H1 (cell line): ENCODE measurements at regions not wholly inside any gene's neighbourhood (a gene's known extent, or its start where the extent isn't known, plus 50 kb on each side); places are given as distances from the start of the nearest gene placed in this dataset.

Experiments used
- CTCF ChIA-PET: fragments of 300-600 bp; sonication (Branson Sonifier 250); formaldehyde crosslinking; loops from one replicate; lab custom pipeline; 2021; ENCODE audit not compliant: partially characterized antibody; lab: Charles Lee
- POLR2A ChIA-PET: fragments of 300-600 bp; sonication (Branson Sonifier 250); formaldehyde crosslinking; loops from one replicate; lab custom pipeline; 2021; ENCODE audit warnings: inconsistent platforms; ENCODE audit not compliant: partially characterized antibody; lab: Charles Lee
- DNase-seq, 2 experiments: peaks; one replicate each; pipeline versions ENCODE4 v3.0.0 to v3.0.0-alpha.2; 2010 to 2022; ENCODE audit warnings: low spot score in 2 of 2, low read depth in 1 of 2, mixed read lengths in 1 of 2
- FAIRE-seq: peaks from 2 replicates; lab custom pipeline; 2011; peaks lifted over from hg19 to GRCh38; lab: Jason Lieb, UNC
- H2AFZ ChIP-seq: 2 replicates; pipeline ENCODE4 v1.8.1; 2012; ENCODE audit warnings: low read length, inconsistent platforms
- H2AK5ac ChIP-seq: 2 replicates; pipeline ENCODE4 v1.6.1; 2013; ENCODE audit warnings: low read depth, low read length
- H2BK120ac ChIP-seq: replicated peaks from 2 replicates; pipeline ENCODE3; 2013; ENCODE audit warnings: low read depth, low read length, inconsistent platforms
- H2BK12ac ChIP-seq: 2 replicates; pipeline ENCODE4 v1.6.1; 2013; ENCODE audit warnings: low read depth, low read length
- H2BK15ac ChIP-seq: 2 replicates; pipeline ENCODE4 v1.6.1; 2013; ENCODE audit warnings: low read length
- H2BK20ac ChIP-seq: 2 replicates; pipeline ENCODE4 v1.6.1; 2013; ENCODE audit warnings: low read length
- H2BK5ac ChIP-seq: 2 replicates; pipeline ENCODE4 v1.6.1; 2013; ENCODE audit warnings: low read depth, low read length
- H3K14ac ChIP-seq: 2 replicates; pipeline ENCODE4 v1.6.1; 2013; ENCODE audit warnings: inconsistent platforms; ENCODE audit not compliant: insufficient read length
- H3K18ac ChIP-seq: 2 replicates; pipeline ENCODE4 v1.6.1; 2013; ENCODE audit warnings: low read length; ENCODE audit errors: extremely low read depth
- H3K23ac ChIP-seq: 2 replicates; pipeline ENCODE4 v1.6.1; 2013; ENCODE audit warnings: inconsistent platforms; ENCODE audit not compliant: insufficient read length
- H3K23me2 ChIP-seq: 2 replicates; pipeline ENCODE4 v1.6.1; 2013; ENCODE audit warnings: low read depth, low read length
- H3K27ac ChIP-seq: 2 replicates; pipeline ENCODE4 v1.6.1; 2011; ENCODE audit warnings: low read depth, low read length, inconsistent platforms
- H3K27me3 ChIP-seq, 4 experiments: replicated peaks in 1 of 4; 1 replicate in 1 of 4; 2 replicates in 3 of 4; pipeline versions ENCODE4 v1.6.1 to v1.8.1; 2011 to 2013; ENCODE audit warnings: low read length in 3 of 4, mild to moderate bottlenecking in 3 of 4, inconsistent platforms in 2 of 4, mixed read lengths in 2 of 4, moderate library complexity in 1 of 4; ENCODE audit not compliant: control insufficient read depth in 3 of 4, insufficient read depth in 3 of 4; ENCODE audit errors: extremely low read depth in 1 of 4
- H3K36me3 ChIP-seq, 4 experiments: 2 replicates each; pipeline versions ENCODE4 v1.6.1 to v1.8.1; 2011 to 2013; ENCODE audit warnings: mild to moderate bottlenecking in 4 of 4, low read length in 3 of 4, moderate library complexity in 2 of 4, control low read depth in 1 of 4, inconsistent platforms in 1 of 4; ENCODE audit not compliant: insufficient read depth in 4 of 4, control insufficient read depth in 2 of 4
- H3K4ac ChIP-seq: replicated peaks from 2 replicates; pipeline ENCODE3; 2013; ENCODE audit warnings: low read length, low read depth, mixed read lengths, inconsistent platforms; ENCODE audit not compliant: insufficient read length
- H3K4me1 ChIP-seq, 4 experiments: replicated peaks in 1 of 4; 1 replicate in 1 of 4; 2 replicates in 3 of 4; pipeline versions ENCODE4 v1.6.1 to v1.8.1; 2011 to 2013; ENCODE audit warnings: low read length in 3 of 4, inconsistent platforms in 2 of 4, mixed read lengths in 1 of 4; ENCODE audit not compliant: insufficient read depth in 4 of 4, control insufficient read depth in 3 of 4
- H3K4me2 ChIP-seq, 2 experiments: 2 replicates each; pipeline versions ENCODE4 v1.6.1 to v1.8.1; 2011 to 2013; ENCODE audit warnings: low read depth in 2 of 2, low read length in 2 of 2, control low read depth in 1 of 2, inconsistent platforms in 1 of 2, mild to moderate bottlenecking in 1 of 2; ENCODE audit not compliant: insufficient read depth in 1 of 2
- H3K4me3 ChIP-seq, 4 experiments: fragments of 200-600, 300-600 bp in 1 of 4; sonication (generic), shearing (Covaris generic), sonication (Bioruptor Twin) in 1 of 4; 2 replicates each; pipeline versions ENCODE4 v1.5.1 to v1.8.1; 2011 to 2016; ENCODE audit warnings: low read length in 4 of 4, low read depth in 3 of 4, control low read depth in 2 of 4, inconsistent platforms in 2 of 4, mild to moderate bottlenecking in 2 of 4, mixed read lengths in 1 of 4, moderate library complexity in 1 of 4; ENCODE audit not compliant: insufficient read depth in 2 of 4; ENCODE audit errors: extremely low read depth in 1 of 4
- H3K56ac ChIP-seq: replicated peaks from 2 replicates; pipeline ENCODE3; 2013; ENCODE audit warnings: low read depth, mild to moderate bottlenecking, mixed read lengths, low read length, inconsistent platforms; ENCODE audit not compliant: insufficient read length
- H3K79me1 ChIP-seq: 2 replicates; pipeline ENCODE4 v1.6.1; 2013; ENCODE audit warnings: low read depth, low read length, control low read depth
- H3K79me2 ChIP-seq, 2 experiments: 2 replicates each; pipeline versions ENCODE4 v1.6.1 to v1.8.1; 2012 to 2013; ENCODE audit warnings: low read length in 2 of 2, mild to moderate bottlenecking in 2 of 2, inconsistent platforms in 1 of 2; ENCODE audit not compliant: insufficient read depth in 2 of 2, control insufficient read depth in 1 of 2
- H3K9ac ChIP-seq, 4 experiments: replicated peaks in 1 of 4; 1 replicate in 1 of 4; 2 replicates in 3 of 4; pipeline versions ENCODE4 v1.6.1 to v1.8.1; 2011 to 2013; ENCODE audit warnings: low read depth in 3 of 4, low read length in 3 of 4, control low read depth in 2 of 4, mild to moderate bottlenecking in 2 of 4, moderate library complexity in 2 of 4, inconsistent platforms in 1 of 4; ENCODE audit errors: extremely low read depth in 1 of 4
- H3K9me3 ChIP-seq, 2 experiments: 2 replicates each; pipeline versions ENCODE4 v1.6.1 to v1.8.1; 2012 to 2013; ENCODE audit warnings: mild to moderate bottlenecking in 2 of 2, moderate library complexity in 2 of 2, control low read depth in 1 of 2, inconsistent platforms in 1 of 2, low read depth in 1 of 2, low read length in 1 of 2, mixed read lengths in 1 of 2; ENCODE audit not compliant: insufficient read depth in 2 of 2
- H4K20me1 ChIP-seq, 2 experiments: replicated peaks in 1 of 2; 2 replicates each; pipeline versions ENCODE3 to v1.8.1; 2011 to 2013; ENCODE audit warnings: inconsistent platforms in 2 of 2, low read length in 2 of 2, mild to moderate bottlenecking in 1 of 2; ENCODE audit not compliant: insufficient read depth in 2 of 2, control insufficient read depth in 1 of 2
- H4K5ac ChIP-seq: 2 replicates; pipeline ENCODE4 v1.6.1; 2013; ENCODE audit warnings: low read length, low read depth, mixed read lengths, inconsistent platforms; ENCODE audit not compliant: insufficient read length
- H4K8ac ChIP-seq: 2 replicates; pipeline ENCODE4 v1.8.0; 2013; ENCODE audit warnings: mild to moderate bottlenecking, moderate library complexity, low read length, inconsistent platforms; ENCODE audit not compliant: insufficient read depth; ENCODE audit errors: extremely low read depth
- H4K91ac ChIP-seq: replicated peaks from 2 replicates; pipeline ENCODE3; 2013; ENCODE audit warnings: low read length, mixed read lengths, inconsistent platforms; ENCODE audit not compliant: insufficient read length
- BCL11A ChIP-seq, 2 experiments: IDR thresholded peaks; one replicate each; pipeline ENCODE4 v1.6.1; 2011; ENCODE audit warnings: low read depth in 2 of 2, low read length in 2 of 2, mild to moderate bottlenecking in 2 of 2
- PHF8 ChIP-seq: fragments of 200-600 bp; sonication (generic); conservative IDR thresholded peaks from 2 replicates; pipeline ENCODE4 v1.7.1; 2012; ENCODE audit warnings: low read depth, mild to moderate bottlenecking, inconsistent platforms, low read length, moderate library complexity
- RAD21 ChIP-seq, 2 experiments: IDR thresholded peaks in 1 of 2; conservative IDR thresholded peaks in 1 of 2; 2 replicates each; pipeline ENCODE4 v1.6.1; 2011; ENCODE audit warnings: low read depth in 2 of 2, low read length in 2 of 2, improper control_type of control experiment in 1 of 2, inconsistent platforms in 1 of 2, mild to moderate bottlenecking in 1 of 2, moderate library complexity in 1 of 2
- SIRT6 ChIP-seq: IDR thresholded peaks from one replicate; pipeline ENCODE4 v1.7.1; 2012; ENCODE audit warnings: low read length, inconsistent platforms
- SP4 ChIP-seq: IDR thresholded peaks from 2 replicates; pipeline ENCODE4 v1.6.1; 2012; ENCODE audit warnings: low read length, inconsistent platforms
- TAF7 ChIP-seq: optimal IDR thresholded peaks from 2 replicates; pipeline ENCODE3; 2011; ENCODE audit warnings: low read depth, mild to moderate bottlenecking, inconsistent platforms, low read length, moderate library complexity, borderline replicate concordance
- TF ChIP-seq, protein P1 (sequence below): IDR thresholded peaks from 2 replicates; pipeline ENCODE4 v1.6.1; 2011; ENCODE audit warnings: low read length, improper control_type of control experiment

GRCh38 chrX:128250621-128251020, 198.4 kb upstream of the ACTRT1 start:
- H3K4ac ChIP-seq, result no peak overlapping the region
- H2BK5ac ChIP-seq, result no peak overlapping the region
- H2AK5ac ChIP-seq, result no peak overlapping the region
- no peaks in the 10 kb centered on the region for H3K79me1 ChIP-seq
- H3K56ac ChIP-seq, result no peak overlapping the region
- no peak overlapping the region for H2BK12ac ChIP-seq
- no peak overlapping the region for H2BK20ac ChIP-seq
- H2BK15ac ChIP-seq, result no peak overlapping the region
- DNase-seq (no peak), FAIRE-seq (no peak)
- POLR2A ChIA-PET, result no interaction called here
- no peak overlapping the region for H4K8ac ChIP-seq
- H2AFZ ChIP-seq, result no peak overlapping the region
- no peak overlapping the region for H3K9ac ChIP-seq
- H3K23me2 ChIP-seq, result no peaks in the 10 kb centered on the region
- no peak overlapping the region for H3K18ac ChIP-seq
- TF ChIP-seq SP4 (no peak), SIRT6 (no peak), PHF8 (no peak), RAD21 (IDR thresholded peaks at IDR 0.05 in 1 of 2, conservative IDR thresholded peaks at IDR 0.05 in 1 of 2; ENCODE audit: low read depth in 2 of 2, low read length in 2 of 2) (no peak), TAF7 (no peak), BCL11A (IDR thresholded peaks at IDR 0.05; ENCODE audit: low read depth in 2 of 2, low read length in 2 of 2) (no peak)
- TF ChIP-seq, protein P1, sequence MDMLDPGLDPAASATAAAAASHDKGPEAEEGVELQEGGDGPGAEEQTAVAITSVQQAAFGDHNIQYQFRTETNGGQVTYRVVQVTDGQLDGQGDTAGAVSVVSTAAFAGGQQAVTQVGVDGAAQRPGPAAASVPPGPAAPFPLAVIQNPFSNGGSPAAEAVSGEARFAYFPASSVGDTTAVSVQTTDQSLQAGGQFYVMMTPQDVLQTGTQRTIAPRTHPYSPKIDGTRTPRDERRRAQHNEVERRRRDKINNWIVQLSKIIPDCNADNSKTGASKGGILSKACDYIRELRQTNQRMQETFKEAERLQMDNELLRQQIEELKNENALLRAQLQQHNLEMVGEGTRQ, result no peak
- H3K4me1 ChIP-seq, result no peaks in the 10 kb centered on the region
- H3K4me2 ChIP-seq, result no peak overlapping the region
- H3K36me3 ChIP-seq, result no peaks in the 10 kb centered on the region
- no peak overlapping the region for H3K23ac ChIP-seq
- no peaks in the 10 kb centered on the region for H4K20me1 ChIP-seq
- no peak overlapping the region for H3K27ac ChIP-seq
- H3K27me3 ChIP-seq, result no peaks in the 10 kb centered on the region
- H4K5ac ChIP-seq, result no peak overlapping the region
- H3K9me3 ChIP-seq, result 0 out of 4 replicates have a peak, but pooled peaks cover 0 to under 1% of the 10 kb centered on the region in 2 experiments
- CTCF ChIA-PET, result no interaction called here
- no peaks in the 10 kb centered on the region for H3K79me2 ChIP-seq
- no peak overlapping the region for H3K4me3 ChIP-seq
- no peak overlapping the region for H3K14ac ChIP-seq
- no peak overlapping the region for H2BK120ac ChIP-seq
- no peak overlapping the region for H4K91ac ChIP-seq
